Esophagus squamous epithelium (tissue), 5 donors: ENCODE measurements at regions not wholly inside any gene's neighbourhood (a gene's known extent, or its start where the extent isn't known, plus 50 kb on each side); places are given as distances from the start of the nearest gene placed in this dataset.

Experiments used
- DNase-seq: peaks from one replicate; lab custom pipeline; 2025; lab: John Stamatoyannopoulos, UW
- H3K27ac ChIP-seq, 4 donors: fragments of 200-600 bp; sonication (generic); one replicate each; pipeline ENCODE4 v1.5.1; 2016 to 2019; ENCODE audit warnings: mild to moderate bottlenecking in 1 of 4
- H3K27me3 ChIP-seq, 4 donors: fragments of 200-600 bp; sonication (generic); 1 replicate in 3 of 4; 2 replicates in 1 of 4; pipeline versions ENCODE4 v1.5.1 to v1.6.0; 2017 to 2021; ENCODE audit warnings: antibody characterized with exemption in 1 of 4
- H3K36me3 ChIP-seq, 3 donors: fragments of 200-600 bp; sonication (generic); one replicate each; pipeline ENCODE4 v1.5.1; 2016 to 2019
- H3K4me1 ChIP-seq, 3 donors: fragments of 200-600 bp; sonication (generic); one replicate each; pipeline ENCODE4 v1.5.1; 2017 to 2019
- H3K4me3 ChIP-seq, 4 donors: fragments of 200-600 bp; sonication (generic); 1 replicate in 3 of 4; 2 replicates in 1 of 4; pipeline ENCODE4 v1.5.1; 2016 to 2019; ENCODE audit warnings: mild to moderate bottlenecking in 2 of 4, moderate library complexity in 1 of 4
- H3K9me3 ChIP-seq, 3 donors: fragments of 200-600 bp; sonication (generic); one replicate each; pipeline ENCODE4 v1.5.1; 2016 to 2019
- CTCF ChIP-seq, 6 experiments: fragments of 450-650 bp in 4 of 6; fragments of 200-600 bp in 2 of 6; sonication (generic) in 2 of 6; IDR thresholded peaks; one replicate each; pipeline ENCODE4 v1.5.1; 2016 to 2019; ENCODE audit warnings: antibody characterized with exemption in 6 of 6, mild to moderate bottlenecking in 4 of 6, moderate library complexity in 4 of 6
- POLR2A ChIP-seq, 4 donors: fragments of 450-650 bp; IDR thresholded peaks; one replicate each; pipeline ENCODE4 v1.6.1; 2017; ENCODE audit warnings: antibody characterized with exemption in 4 of 4, mild to moderate bottlenecking in 4 of 4, moderate library complexity in 3 of 4
- WGBS, 2 donors: methylation state at CpG; one replicate each; pipeline ENCODE4 v1.1.5; 2018; 5-methylcytosine and 5-hydroxymethylcytosine counted together
- intact Hi-C: fragments of 100-400 bp; cut with DNase I; formaldehyde crosslinking; loops from one replicate; pipeline ENCODE4 v1.15.0; 2022
- donor health status: DM: yes; HTN: yes; CAD: no.

GRCh38 chr14:60356906-60357550, 108.0 kb downstream of the PPM1A start:
- H3K27ac ChIP-seq, result no peak overlapping the region
- WGBS, 2 donors, result 61 to 67% methylated on average over 10 of the region's 10 CpGs
- TF ChIP-seq POLR2A (IDR thresholded peaks at IDR 0.05) (no peak), CTCF (IDR thresholded peaks at IDR 0.05) (no peak)
- no peak overlapping the region for H3K4me3 ChIP-seq
- intact Hi-C loops, result loop anchor here (10.0 kb wide), 1 partner anchor 208 kb away; no protein-coding TSS in a partner anchor
- H3K4me1 ChIP-seq, result no peaks in the 10 kb centered on the region
- no peaks in the 10 kb centered on the region for H3K36me3 ChIP-seq
- H3K27me3 ChIP-seq, result no peaks in the 10 kb centered on the region
- no peak for DNase-seq
- no peaks in the 10 kb centered on the region for H3K9me3 ChIP-seq

- Histone ChIP-seq H3K4me1 (no peaks in the 10 kb centered on the region), H3K27ac (no peak overlapping the region), H3K4me3 (no peak overlapping the region), H3K36me3 (no peaks in the 10 kb centered on the region), H3K9me3 (no peaks in the 10 kb centered on the region), H3K27me3 (no peaks in the 10 kb centered on the region)
- intact Hi-C loops, result loop anchor here (10.0 kb wide), 1 partner anchor 207 kb away; no protein-coding TSS in a partner anchor
- DNase-seq, result no peak
- no peak for TF ChIP-seq POLR2A (IDR thresholded peaks at IDR 0.05)
- TF ChIP-seq CTCF (IDR thresholded peaks at IDR 0.05), result no peak
- WGBS, 2 donors, result 84% methylated on average over 3 of the region's 3 CpGs
Observed at GRCh38 chr14:60357551-60358149, 108.6 kb downstream of the PPM1A start.

- Histone ChIP-seq H3K36me3 (no peaks in the 10 kb centered on the region), H3K4me1 (no peaks in the 10 kb centered on the region), H3K4me3 (no peak overlapping the region), H3K9me3 (no peaks in the 10 kb centered on the region), H3K27ac (no peak overlapping the region), H3K27me3 (no peaks in the 10 kb centered on the region)
- WGBS, 2 donors, result 94 to 95% methylated on average over 2 of the region's 2 CpGs
- DNase-seq, result no peak
- intact Hi-C loops, result no loop called here
- TF ChIP-seq CTCF (IDR thresholded peaks at IDR 0.05), result no peak
- TF ChIP-seq POLR2A (IDR thresholded peaks at IDR 0.05), result no peak
Observed at GRCh38 chr14:60363275-60363674, 114.3 kb downstream of the PPM1A start.

- no peaks in the 10 kb centered on the region for H3K4me1 ChIP-seq
- WGBS, 2 donors, result 72 to 74% methylated on average over 3 of the region's 3 CpGs
- no peaks in the 10 kb centered on the region for H3K36me3 ChIP-seq
- DNase-seq, result no peak
- no peak overlapping the region for H3K27ac ChIP-seq
- TF ChIP-seq CTCF (IDR thresholded peaks at IDR 0.05) (no peak), POLR2A (IDR thresholded peaks at IDR 0.05) (no peak)
- H3K9me3 ChIP-seq, result no peaks in the 10 kb centered on the region
- no peaks in the 10 kb centered on the region for H3K27me3 ChIP-seq
- no peak overlapping the region for H3K4me3 ChIP-seq
- intact Hi-C loops, result no loop called here
Observed at GRCh38 chr14:60363687-60364086, 114.7 kb downstream of the PPM1A start.

- Histone ChIP-seq H3K27ac (no peak overlapping the region), H3K9me3 (no peaks in the 10 kb centered on the region), H3K4me3 (no peak overlapping the region), H3K36me3 (no peaks in the 10 kb centered on the region), H3K4me1 (no peaks in the 10 kb centered on the region), H3K27me3 (no peaks in the 10 kb centered on the region)
- intact Hi-C loops, result no loop called here
- no peak for TF ChIP-seq CTCF (IDR thresholded peaks at IDR 0.05)
- no peak for TF ChIP-seq POLR2A (IDR thresholded peaks at IDR 0.05)
- WGBS, 2 donors, result 81 to 85% methylated on average over 6 to 9 of the region's 10 CpGs
- no peak for DNase-seq
Observed at GRCh38 chr14:60381909-60382308, 104.0 kb downstream of the C14orf39 start.
